IPS-18c (cell line): ENCODE measurements at regions not wholly inside any gene's neighbourhood (a gene's known extent, or its start where the extent isn't known, plus 50 kb on each side); places are given as distances from the start of the nearest gene placed in this dataset.

Experiments used
- H3K4me3 ChIP-seq: 2 replicates; pipeline ENCODE4 v1.7.0; 2013; ENCODE audit warnings: low read depth, mild to moderate bottlenecking, low read length, moderate library complexity; ENCODE audit not compliant: insufficient read depth
- H3K9me3 ChIP-seq: one replicate; pipeline ENCODE4 v1.6.1; 2013; ENCODE audit warnings: mild to moderate bottlenecking, low read length, moderate library complexity; ENCODE audit not compliant: control insufficient read depth, insufficient read depth

GRCh38 chr3:124269619-124270018, 277.7 kb upstream of the ROPN1 start:
- H3K4me3 ChIP-seq: no peak overlapping the region
- no peaks in the 10 kb centered on the region for H3K9me3 ChIP-seq

GRCh38 chr3:124272605-124273151, 280.8 kb upstream of the ROPN1 start:
- no peaks in the 10 kb centered on the region for H3K9me3 ChIP-seq
- no peak overlapping the region for H3K4me3 ChIP-seq

- H3K4me3 ChIP-seq: no peak overlapping the region
- H3K9me3 ChIP-seq: no peaks in the 10 kb centered on the region
Measured at GRCh38 chr3:124273651-124274050, 281.7 kb upstream of the ROPN1 start.

GRCh38 chr3:124274051-124274450, 282.1 kb upstream of the ROPN1 start:
- no peaks in the 10 kb centered on the region for H3K9me3 ChIP-seq
- H3K4me3 ChIP-seq: no peak overlapping the region

DNA sequence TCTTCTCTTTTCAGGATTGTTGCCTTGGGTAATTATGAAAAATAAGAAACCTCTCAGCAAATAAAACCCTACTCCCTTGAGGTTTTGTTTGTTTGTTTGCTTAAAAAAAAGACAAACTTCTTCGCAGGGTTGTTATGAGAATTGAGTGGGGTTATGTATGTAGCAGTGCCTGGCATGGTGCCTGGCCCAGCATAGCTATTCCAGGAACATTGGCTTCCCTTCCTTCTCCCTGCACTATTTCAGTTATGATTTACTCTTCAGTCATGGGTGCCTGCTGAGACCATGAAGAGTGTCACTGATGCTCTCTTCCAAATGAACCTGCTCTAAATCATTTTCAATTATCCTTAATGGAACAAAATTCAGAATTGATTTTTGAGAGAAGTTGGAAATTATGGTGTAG, 283.5 kb upstream of the ROPN1 start:
- no peaks in the 10 kb centered on the region for H3K9me3 ChIP-seq
- H3K4me3 ChIP-seq: no peak overlapping the region

- no peak overlapping the region for H3K4me3 ChIP-seq
- no peaks in the 10 kb centered on the region for H3K9me3 ChIP-seq
Measured at GRCh38 chr3:124276133-124276532, 284.2 kb upstream of the ROPN1 start.

GRCh38 chr3:124276539-124277143, 284.7 kb upstream of the ROPN1 start:
- Histone ChIP-seq H3K4me3 (no peak overlapping the region), H3K9me3 (no peaks in the 10 kb centered on the region)

DNA sequence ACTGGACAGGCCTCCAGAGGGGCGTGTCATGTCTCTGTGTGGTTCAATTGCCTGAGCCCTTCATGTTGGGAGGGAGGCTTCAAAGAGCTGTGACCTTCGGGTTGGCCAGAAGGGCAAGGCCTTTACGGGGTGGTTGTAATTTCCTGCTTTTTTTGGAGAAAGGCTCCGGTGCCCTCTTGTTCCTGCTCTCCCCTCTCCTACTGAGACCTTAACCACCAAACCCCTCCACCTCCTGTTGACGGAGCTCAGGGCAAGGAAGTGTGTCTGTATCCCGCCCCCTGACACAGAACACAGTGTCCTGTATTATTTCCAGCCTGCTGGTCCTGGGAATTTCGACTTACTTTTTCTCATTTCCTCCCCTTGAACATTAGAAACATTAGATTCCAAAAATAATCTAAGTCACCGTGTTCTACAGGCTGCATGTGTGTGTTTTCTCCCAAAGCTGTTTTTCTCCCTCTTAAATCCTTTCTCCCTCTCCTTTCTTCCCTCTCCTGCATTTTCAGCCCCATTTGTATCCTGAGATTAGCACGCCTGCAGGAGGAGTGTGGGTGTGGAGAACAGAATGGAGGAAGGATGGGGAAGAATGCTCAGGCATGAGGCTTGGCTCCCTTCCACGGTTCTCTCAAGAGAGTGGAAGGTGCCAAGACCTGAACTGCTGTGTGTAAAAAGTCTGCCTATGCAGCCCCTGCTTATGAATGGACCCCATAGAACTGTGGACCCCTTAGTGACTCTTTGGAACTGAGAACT, 285.4 kb upstream of the ROPN1 start:
- H3K9me3 ChIP-seq: no peaks in the 10 kb centered on the region
- no peak overlapping the region for H3K4me3 ChIP-seq

- H3K4me3 ChIP-seq: no peak overlapping the region
- no peaks in the 10 kb centered on the region for H3K9me3 ChIP-seq
Measured at GRCh38 chr3:124281453-124282316, 289.8 kb upstream of the ROPN1 start.

- Histone ChIP-seq H3K9me3 (no peaks in the 10 kb centered on the region), H3K4me3 (no peak overlapping the region)
Measured at GRCh38 chr3:124282751-124283651, 291.1 kb upstream of the ROPN1 start.

DNA sequence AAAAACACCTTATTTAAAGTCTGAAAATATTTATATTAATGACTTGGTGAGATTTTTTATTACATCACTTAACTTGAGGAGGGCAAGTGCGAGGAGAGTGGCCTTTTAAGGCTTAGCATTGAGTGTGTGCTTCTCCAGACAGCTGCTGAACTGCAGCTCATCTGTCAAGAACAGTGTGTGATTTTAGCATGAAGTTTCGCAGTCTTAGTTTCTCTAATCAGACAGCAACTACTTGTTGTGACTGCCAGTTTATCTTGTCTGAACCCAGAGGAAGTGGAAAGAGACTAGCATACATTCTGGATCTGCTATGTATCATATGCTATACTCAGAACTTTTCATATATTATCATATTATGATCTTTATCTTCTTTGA, 291.7 kb upstream of the ROPN1 start:
- Histone ChIP-seq H3K4me3 (no peak overlapping the region), H3K9me3 (no peaks in the 10 kb centered on the region)

GRCh38 chr3:124288996-124289395, 297.1 kb upstream of the ROPN1 start:
- H3K9me3 ChIP-seq: no peaks in the 10 kb centered on the region
- no peak overlapping the region for H3K4me3 ChIP-seq

- no peak overlapping the region for H3K4me3 ChIP-seq
- H3K9me3 ChIP-seq: no peaks in the 10 kb centered on the region
Measured at GRCh38 chr3:124291008-124291407, 299.1 kb upstream of the ROPN1 start.

DNA sequence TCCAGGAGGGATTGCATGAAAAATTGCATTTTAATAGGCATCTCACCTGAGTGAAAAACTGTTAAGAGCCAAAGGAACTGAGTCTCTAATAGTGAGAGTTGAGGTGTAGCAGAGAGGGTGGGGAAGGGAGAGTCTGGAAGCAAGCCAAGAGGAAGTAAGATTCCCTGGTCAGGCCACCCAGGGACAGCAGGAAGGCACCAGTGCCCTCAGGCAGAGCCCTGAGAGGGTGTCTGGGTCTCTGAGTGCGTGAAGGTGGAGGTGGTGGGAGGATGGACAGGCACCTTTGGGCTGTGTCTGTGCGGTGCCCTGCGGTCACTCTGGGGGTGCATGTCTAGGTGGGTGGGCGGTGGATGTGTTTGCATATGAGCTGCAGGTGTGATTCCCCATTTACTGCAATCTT, 300.4 kb upstream of the ROPN1 start:
- no peak overlapping the region for H3K4me3 ChIP-seq
- no peaks in the 10 kb centered on the region for H3K9me3 ChIP-seq

GRCh38 chr3:124293584-124293983, 301.7 kb upstream of the ROPN1 start:
- H3K9me3 ChIP-seq: no peaks in the 10 kb centered on the region
- H3K4me3 ChIP-seq: no peak overlapping the region

DNA sequence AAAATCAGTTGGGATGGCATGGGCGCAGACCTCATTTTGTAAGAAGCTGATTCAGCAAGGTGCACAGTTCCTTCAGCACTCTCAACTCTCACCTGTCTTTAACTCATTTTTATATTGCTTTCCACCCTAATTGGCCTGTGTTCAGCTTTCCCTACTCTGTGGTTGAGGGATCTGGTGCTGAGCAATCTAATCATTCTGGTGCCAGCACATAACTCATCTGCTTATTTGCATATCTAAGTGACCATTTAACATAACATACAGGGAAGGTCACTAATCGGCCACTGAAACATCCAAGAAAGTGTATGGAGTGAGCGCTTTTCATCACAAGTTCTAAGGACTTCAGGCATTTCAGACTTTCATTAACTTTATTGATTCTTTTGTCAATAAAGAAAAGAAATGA, 303.4 kb upstream of the ROPN1 start:
- H3K9me3 ChIP-seq: no peaks in the 10 kb centered on the region
- H3K4me3 ChIP-seq: no peak overlapping the region

DNA sequence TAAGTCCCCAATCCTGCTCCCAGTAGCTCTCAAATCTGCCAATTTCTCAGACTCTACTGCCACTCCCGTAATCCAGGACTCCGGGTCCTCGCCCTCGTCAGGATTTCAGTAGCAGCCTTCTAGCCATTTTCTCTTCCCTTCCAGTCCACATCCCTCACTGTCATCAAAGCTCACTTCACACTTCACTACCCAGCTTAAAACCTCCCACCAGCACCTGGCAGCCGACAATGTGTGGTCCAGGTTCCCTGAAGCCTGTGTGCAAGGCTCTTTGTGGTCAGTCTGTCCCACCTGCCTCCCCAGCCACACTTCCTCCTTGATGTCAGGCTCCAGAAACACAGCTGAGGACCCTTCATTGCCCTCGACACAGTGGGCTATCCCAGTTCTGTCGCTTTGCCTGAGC, 304.5 kb upstream of the ROPN1 start:
- H3K4me3 ChIP-seq: no peak overlapping the region
- no peaks in the 10 kb centered on the region for H3K9me3 ChIP-seq
